NCI-H2196 (cell line): ENCODE measurements at regions not wholly inside any gene's neighbourhood (a gene's known extent, or its start where the extent isn't known, plus 50 kb on each side); places are given as distances from the start of the nearest gene placed in this dataset.

ENCODE experiments used
- DNase-seq: peaks from one replicate; lab custom pipeline; 2025; ENCODE audit not compliant: unreplicated experiment; lab: John Stamatoyannopoulos, UW

DNA sequence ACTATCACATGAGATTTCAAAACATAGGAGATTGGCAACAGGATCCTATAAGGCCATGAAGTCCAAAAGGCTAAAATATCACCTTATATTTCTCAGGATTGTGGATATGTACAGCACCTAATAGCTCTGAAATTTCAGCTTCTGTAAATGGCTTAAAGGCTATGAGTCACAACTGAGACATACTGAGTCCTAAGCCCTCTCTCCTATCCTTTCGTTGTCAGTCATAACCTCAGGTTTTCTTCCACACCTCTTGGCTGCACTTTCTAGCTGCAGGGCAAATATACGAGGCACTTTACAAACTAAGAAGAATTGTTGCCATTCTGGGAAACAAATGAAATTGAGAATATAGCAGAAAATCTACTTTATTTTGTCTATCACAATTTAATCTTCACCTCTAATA, 969.9 kb upstream of the EPHA7 start:
- DNase-seq = no peak

DNA sequence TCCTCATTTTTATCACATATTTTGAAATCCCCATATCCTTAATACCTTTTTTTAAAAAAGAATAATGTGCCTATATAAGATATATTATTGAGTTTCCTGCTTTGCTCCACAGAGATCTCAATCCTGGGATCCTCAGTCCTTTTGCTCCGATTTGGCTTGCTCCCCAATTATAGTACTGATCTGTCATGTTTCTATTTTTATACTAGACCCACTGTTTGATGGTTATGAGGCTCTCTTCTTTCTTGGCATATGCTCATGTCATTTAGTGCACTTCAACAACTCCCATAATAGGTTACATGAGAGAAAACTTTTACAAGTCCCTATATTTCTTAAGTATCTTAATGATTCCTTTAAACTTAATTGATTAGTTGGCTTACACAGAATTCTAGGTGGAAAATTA, 958.5 kb upstream of the EPHA7 start:
- DNase-seq = no peak

DNA sequence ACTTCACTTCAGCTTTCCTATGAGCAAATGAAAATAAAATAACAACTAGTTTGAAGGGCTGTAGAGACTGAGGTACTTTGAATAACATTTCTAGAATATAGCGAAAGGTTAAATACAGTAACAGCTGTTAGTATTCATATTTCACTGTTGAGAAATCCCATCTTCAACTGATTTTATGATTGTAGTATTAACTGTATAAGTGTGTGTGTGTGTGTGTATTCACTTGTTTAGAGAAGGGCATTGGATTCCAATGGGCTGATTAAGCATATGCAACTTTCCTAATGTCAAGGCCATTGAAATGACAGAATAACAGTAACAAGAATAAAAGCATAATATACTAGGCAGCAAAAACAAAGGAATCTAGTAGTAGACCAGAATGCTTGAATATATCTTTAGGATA, 957.5 kb upstream of the EPHA7 start:
- no peak for DNase-seq

DNA sequence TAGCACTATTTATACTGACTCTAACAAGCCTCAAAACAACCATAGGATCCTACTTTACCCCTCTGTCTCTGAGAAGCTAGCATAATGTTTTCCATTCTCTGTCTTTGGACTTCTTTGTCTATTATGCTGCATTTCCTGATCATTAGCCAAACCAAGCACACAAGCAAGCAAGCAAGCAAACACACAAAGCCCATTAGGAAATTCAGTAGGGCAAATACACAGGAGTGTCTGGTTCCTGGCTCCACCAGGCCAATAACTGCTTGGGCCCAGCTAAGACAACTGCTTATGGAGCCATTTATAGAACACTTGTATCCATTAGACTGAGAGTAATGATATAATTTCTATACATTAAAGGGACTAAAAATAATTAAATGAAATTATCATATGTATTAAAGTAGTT, 952.9 kb upstream of the EPHA7 start:
- DNase-seq = peak; percentile 17

DNA sequence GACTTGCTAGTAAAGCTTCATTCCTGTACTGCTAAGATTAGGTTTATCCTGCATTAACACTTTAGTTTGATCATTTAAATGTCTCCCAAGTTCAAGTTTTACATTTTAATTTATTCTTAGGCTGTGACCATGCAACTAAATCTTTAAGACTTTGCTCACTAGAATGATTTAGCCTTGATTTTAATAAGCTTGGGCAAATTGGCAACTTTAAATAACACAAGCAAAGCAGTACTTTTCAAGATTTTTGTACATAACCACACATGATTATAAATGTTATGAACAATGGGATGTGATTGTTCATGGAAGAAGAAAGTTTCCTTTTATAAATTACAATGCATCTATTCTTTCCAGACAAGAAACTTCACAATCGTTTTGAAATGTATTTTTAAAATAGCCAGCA, 948.0 kb upstream of the EPHA7 start:
- DNase-seq = no peak

DNA sequence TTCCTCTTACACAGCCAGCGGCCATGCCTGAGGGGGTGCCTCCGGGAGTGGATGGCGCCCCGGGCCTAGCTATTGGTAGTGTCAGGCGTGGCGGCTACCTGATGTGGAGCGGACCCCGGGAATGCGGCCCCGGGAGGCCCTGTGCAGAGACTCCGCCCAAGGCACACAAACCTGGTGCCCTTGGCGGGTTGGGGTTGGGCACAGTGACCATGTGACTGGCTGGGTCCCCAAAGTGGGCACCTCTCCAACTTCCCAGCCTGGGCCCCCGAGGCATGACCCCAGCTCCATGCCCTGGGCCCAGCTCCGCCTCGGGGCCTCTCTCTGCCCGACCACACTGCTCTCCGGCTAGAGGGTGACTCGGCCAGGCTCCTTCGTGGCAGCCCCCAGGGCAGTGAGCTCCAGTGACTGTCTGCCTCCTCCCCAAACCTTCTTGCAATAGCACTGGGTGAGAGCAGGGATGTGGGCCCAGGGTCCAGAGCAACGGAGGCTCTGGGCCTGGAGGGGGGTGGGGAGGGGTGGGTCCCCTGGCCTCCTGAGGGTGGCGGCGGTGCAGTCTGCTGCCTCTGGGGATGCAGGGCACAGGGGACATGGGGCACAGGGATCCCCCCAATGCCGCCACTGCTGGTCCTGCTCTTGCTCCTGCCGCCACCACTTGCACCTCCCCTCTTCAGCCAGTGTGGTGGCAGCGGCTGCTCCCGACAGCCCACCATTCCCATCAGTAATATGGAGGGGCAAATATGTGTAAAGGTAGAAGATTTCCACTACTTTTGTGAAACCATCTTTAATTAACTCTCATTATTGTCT, 942.9 kb upstream of the EPHA7 start:
- DNase-seq = no peak

DNA sequence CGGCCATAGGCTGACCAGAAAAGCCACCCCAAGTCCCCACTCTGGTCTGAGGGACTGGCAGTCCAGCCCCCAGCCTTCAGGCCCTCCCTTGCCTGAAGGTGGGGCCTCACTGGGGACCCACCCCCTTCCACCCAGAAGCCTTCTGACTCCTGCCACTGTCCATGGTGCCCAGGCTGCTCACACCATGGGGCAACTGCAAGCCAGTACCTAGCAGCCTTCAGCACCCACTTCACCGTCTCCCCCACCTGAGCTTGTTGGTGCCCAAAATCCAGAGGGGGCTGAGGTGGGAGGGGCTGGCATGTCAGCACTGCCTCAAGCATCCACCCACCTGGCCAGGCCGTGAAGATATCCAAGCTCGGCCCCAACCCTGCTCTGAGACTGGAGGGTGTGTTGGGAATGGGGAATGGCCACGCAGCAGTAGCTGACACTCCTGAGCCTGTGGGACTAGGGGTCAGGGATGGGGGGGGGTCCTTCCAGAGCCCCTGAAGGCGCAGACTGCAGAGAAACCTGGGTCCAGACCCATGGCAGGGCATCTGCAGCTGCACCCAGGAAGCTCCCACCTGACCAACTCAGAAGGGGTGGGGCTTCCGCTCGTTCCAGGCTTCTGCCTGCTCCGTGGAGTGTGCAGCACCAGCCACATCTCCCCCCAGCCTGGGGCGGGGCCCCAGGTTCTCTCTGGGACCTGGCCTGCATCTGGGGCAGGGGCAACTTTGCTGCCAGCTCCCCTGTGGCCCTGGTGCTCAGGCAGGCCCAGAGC, 942.1 kb upstream of the EPHA7 start:
- DNase-seq = no peak

DNA sequence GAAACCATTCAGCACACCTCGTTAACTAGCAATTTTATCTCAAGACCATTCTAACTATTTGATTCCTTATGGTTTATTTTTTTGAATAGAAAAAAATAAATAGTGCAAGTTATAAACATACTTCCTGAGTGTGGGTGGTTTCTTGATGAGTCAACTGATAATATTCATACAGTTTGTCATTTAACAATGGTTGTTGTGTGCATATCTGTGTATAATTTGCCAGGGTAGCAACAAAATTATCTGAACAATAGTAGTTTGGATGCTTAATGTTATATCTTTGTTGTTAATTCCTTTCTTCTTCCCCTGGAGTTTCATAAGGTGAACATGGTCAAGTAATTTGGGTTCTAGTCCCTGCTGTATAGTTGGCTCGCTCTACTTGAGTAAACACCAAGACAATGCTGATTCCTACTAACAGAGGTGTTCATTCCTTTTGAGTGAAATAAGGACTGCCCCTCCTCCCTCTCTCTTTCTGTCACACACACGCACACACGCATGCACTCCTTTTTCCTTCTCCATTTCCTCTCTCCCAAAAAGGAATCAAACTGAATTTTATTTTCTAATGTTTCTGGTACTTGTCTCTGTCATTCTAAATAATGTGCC, 938.1 kb upstream of the EPHA7 start:
- no peak for DNase-seq

DNA sequence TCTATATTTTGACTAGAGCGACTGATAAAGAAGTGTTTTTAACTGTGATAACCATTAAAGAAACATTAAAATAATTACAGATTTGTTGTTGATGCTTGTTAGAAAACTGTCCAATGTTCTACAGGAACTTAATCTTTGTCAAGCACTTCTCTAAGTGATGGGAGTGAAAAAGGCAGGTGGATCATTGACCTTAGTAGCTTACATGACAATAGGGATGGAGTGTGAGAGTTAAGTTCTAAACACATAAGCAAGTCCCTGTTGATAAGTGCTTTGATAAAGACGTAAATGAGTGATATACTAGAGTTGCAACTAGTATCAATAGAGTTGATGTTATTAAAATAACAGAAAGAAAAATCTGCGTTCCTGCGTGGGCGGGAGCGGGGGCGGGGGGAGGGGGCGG, 931.5 kb upstream of the EPHA7 start:
- no peak for DNase-seq

DNA sequence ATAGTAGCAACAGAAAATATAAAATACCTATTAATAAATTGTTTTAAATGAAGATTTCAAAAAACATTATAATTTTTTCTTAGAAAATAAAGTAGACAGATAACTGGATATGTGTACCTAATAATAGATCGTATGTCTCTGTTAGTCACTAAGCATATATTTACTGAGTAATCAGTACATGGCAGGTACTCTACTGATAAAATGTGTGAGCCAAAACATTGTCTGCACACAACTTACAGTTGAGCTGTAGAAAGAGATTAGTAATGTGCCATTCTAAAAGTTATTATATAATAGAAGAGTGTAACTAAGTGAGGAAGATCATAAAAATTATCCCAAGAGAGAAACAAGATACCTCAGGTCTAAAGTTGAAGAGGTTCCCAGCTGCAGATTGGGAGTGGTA, 929.9 kb upstream of the EPHA7 start:
- no peak for DNase-seq

DNA sequence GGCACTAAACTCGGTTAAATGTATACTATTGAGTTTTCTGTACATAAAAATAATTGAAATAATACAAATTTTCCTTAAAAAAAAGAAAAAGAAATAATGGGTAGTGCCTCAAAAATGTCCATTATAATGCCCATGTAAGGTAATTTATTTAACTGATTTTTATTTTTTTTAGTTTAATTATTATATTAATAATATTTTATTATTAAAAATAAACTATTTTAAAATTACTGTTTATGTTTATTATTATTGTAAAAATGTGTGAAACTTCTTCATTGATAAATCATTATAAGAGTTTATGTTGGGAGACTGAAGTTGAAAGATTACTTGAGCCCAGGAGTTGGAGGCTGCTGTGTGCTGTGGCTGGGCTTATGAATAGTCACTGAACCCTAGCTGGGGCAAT, 925.5 kb upstream of the EPHA7 start:
- DNase-seq = no peak

DNA sequence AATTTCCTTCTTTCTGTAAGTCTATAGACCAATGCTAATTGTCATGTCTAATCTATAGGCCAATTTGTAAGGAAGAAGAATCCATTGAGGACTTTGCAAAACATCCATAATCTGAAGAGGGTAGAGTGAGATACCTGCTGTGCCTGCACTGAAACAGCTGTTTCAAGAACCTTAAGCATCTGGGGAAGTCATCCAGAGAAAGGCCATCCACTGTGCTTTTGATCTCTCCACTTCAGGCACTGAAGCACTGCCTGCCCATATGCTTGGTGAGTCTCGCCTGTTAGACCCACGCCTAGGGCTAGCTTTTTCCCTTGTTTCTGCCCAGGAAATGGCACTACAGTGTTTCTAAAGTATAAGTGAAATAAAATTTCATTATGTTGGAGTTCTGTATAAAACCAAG, 921.8 kb upstream of the EPHA7 start:
- no peak for DNase-seq

DNA sequence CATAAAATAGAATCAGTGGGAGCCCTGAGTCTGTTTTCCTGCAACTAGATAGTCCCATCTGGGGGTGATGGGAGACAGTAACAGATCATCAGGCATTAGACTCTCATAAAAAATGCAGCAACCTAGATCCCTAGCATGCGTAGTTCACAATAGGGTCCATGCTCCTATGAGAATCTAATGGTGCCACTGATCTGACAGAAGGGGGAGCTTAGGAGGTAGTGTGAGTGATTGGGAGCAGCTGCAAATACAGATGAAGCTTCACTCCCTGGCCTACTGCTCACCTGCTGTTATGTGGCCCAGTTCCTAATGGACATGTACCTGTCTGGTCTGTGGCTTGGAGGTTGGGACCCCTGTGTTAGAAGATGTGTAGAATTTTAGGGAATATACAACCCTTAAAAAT, 904.5 kb upstream of the EPHA7 start:
- no peak for DNase-seq

DNA sequence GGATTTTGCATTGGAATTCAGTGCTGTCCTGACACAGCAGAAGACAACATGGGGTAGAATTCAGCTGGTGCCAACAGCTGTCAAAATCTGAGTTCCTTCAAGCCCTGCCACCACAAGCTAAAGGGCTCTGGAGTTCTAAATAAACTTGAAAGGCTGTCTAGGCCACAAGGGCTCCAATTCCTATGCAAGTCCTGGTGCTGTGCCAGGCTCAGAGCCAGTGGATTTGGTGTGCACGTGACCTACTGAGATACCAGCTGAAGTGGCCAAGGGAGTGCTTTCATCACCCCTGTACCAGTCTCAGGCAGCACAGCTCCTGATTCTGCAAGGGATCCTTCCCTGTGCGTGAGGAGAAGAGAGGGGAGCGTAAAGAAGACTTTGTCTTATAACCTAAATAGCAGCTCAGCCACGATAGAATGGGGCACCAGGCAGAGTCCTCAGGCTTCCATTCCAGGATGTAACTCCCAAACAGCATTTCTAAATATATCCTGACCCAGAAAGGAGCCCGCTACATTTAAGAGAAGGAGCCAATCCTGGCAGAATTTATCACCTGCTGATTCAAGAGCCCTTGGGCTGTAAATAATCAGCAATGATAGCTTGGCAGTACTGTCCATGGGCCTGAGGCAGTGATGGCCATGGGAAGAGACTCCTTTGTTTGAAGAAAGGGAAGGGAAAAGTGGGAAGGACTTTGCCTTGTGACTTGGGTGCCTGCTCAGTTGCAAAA, 881.2 kb upstream of the EPHA7 start:
- no peak for DNase-seq

DNA sequence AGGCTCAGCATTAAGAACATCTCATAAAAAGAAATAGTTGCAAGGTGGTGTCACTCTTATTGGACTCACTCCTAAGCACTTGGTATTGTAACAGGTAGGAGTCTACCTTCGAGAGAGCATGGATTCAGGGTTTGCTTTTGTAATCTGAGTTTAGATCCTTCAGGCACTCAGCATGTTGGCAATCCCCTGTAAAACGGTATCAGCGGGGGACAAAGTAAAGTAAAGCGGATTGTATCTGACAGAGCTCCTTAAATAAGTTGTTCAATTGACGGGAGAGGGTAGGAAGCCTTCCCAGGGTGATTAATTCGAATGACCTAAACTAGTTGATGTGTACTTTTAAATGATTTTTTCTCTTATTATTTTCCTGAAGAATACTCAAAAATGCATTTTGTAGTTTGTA, 869.8 kb upstream of the EPHA7 start:
- no peak for DNase-seq

DNA sequence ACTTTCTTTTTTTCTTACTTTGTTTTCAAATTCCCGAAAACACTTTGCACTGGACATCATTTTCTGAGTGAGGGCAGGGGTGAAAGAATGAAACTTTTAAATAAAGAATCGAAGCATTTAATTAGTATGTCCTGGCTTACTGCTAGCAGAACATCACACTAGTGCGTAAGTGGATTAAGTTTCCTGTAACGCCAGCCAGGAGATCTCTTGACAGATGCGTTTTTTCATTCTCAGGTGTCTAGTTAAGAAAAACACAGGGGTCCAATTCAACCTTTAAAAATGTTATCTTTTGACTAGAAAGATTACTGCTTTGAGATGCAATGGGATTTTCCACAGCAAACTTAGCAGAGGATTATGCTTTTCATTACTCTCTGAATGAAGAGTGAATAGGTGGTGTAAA, 858.8 kb upstream of the EPHA7 start:
- no peak for DNase-seq

DNA sequence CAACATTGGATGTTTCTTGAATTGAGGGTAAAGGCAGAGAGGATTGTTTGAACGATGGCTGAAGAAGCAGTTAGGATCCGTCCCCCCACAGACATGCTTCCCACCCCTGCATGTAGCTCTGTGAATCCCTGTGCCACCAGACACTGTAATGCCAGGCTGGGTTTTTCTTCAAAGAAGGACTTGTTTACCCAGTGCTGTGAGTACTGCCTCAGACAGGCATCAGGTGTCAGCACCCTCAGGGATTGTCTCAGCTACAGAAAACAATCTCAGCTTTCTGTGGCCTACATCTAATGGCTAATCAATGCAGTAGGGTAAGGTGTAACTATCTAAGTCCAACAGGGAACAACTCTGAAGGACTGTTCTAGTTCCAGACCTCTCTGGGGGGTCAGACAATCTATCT, 853.0 kb upstream of the EPHA7 start:
- DNase-seq = peak; percentile 4

DNA sequence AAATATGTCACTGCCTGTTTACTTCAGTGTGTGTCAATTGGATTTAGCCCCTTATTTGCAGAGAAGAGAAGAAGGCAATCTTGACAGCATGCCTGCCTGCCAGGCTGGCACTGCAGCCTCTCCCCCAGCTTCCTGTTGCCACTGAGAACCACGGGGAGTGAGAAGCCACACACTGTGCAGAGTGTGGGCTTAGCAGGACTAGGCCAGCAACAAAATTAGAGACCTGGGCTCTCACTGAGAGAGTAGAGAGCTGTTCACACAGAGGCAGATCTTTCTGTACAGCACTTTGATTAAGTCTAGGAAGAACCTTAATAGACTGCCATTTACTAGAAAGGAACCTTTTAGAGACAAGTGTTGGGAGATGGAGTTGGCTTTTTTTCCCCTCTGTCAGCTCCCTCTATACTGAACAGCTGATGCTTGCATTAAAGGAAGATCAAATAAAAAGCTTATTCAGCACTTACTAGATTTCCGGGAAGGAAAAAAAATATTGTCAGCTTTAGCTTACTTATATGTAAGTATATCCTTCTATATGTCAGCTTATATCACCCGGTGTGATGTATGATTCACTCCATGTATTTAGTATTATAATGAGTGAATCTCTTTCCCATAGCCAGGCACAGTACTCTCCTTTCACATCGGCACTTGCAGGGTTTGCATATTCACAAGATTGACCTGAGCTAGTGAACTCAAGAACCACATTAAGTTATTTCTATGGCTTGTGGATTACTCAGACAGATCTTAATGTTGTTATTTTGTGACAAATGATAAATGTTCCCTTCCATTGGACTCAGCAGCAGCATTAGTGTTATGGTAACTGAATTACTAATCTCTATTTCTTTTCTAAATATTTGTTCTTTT, 851.0 kb upstream of the EPHA7 start:
- no peak for DNase-seq

DNA sequence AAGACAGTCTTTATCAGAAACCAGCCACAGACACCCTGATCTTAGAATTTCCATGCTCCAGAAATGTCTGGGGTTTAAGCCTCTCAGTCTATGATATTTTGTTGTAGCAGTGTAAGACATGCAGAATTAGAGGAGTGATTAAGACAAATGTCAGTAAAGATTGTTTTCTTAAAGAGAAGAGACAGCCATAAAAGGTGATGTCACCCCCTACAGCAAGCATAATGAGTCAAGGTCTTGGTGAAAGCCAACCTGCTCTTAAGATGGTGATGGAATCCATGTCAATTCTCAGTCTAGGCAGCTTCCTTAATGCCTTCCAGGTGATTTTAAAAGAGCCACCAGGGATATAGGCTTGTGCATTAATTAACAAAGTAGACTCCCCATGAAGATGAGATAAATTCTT, 849.9 kb upstream of the EPHA7 start:
- DNase-seq = no peak

DNA sequence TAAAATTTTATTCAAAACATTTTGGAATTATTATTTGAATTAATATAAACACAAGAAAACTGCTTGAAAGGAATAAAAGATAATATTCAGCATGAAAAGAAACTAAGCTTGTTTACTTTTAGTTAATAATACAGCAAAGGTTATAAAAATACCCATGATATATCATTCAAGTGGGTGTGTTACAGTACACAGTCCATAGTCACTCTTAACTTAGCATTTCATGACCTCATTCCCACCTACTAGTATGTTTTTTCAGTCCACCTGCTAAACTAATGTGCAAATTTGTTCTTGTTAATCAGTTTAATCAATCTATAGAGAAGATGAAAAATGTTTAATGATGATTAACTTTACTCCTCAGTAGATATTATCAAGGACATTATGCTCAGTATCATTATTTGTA, 841.4 kb upstream of the EPHA7 start:
- no peak for DNase-seq

DNA sequence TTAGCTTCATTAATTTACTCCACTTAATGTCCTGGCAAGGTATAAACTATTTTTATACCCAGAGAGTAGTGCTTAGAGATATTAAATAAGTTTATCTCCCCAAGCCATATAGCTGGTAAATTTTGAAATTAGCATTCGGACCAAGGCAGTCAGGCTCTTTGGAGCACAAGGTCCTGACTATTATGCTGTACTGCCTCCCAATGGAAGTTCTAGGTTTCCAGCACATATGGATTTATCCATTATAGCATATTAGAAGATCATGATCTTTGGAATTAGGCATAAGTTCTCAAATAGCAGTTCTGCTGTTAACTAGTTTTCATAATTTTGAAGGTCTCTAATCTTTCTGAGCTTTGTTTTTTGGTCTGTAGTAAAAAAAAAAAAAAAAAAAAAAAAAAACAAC, 835.3 kb upstream of the EPHA7 start:
- DNase-seq = no peak
